GM12878 (cell line): ENCODE measurements at regions not wholly inside any gene's neighbourhood (a gene's known extent, or its start where the extent isn't known, plus 50 kb on each side); places are given as distances from the start of the nearest gene placed in this dataset.

Experiments
- ATAC-seq: fragments of 200-7000 bp; cut with Tn5 transposase; 3 replicates; pipeline ENCODE4 v1.9.1; 2020; ENCODE audit warnings: mild to moderate bottlenecking, moderate library complexity
- BruUV-seq: library from RNA; stranded (reverse); fragments of 400-500 nt; replicated peaks from 2 replicates; lab custom pipeline; 2021; lab: Mats Ljungman, UMichigan
- CTCF ChIA-PET: fragments of 300-600 bp; sonication (Branson Sonifier 250); formaldehyde crosslinking; extraction: SDS; loops from one replicate; lab custom pipeline; 2021; ENCODE audit warnings: inconsistent platforms; lab: Yijun Ruan, JAX
- POLR2A ChIA-PET: fragments of 350-600 bp; formaldehyde crosslinking; extraction: SDS; loops from one replicate; lab custom pipeline; 2021; ENCODE audit warnings: inconsistent platforms; lab: Charles Lee
- RAD21 ChIA-PET: fragments of 300-600 bp; sonication (Branson Sonifier 250); formaldehyde crosslinking; loops from one replicate; lab custom pipeline; 2023; ENCODE audit warnings: antibody characterized with exemption; ENCODE audit not compliant: unreplicated experiment; lab: Charles Lee
- SMC1A ChIA-PET: fragments of 300-600 bp; sonication (Branson Sonifier 250); formaldehyde crosslinking; loops from one replicate; lab custom pipeline; 2023; ENCODE audit not compliant: unreplicated experiment, uncharacterized antibody; lab: Charles Lee
- DNase-seq: peaks from one replicate; pipeline ENCODE4 v3.0.0-alpha.2; 2011; ENCODE audit warnings: low read depth, low spot score
- FAIRE-seq: peaks from 3 replicates; lab custom pipeline; 2011; peaks lifted over from hg19 to GRCh38; lab: Jason Lieb, UNC
- H2AFZ ChIP-seq: 2 replicates; pipeline ENCODE4 v1.6.0; 2011; ENCODE audit warnings: low read depth, low read length, control low read depth; ENCODE audit not compliant: control insufficient read depth
- H3K27ac ChIP-seq: 2 replicates; pipeline ENCODE4 v1.5.1; 2011; ENCODE audit warnings: control low read depth; ENCODE audit not compliant: control insufficient read depth, insufficient read depth
- H3K27me3 ChIP-seq, 2 experiments: replicated peaks in 1 of 2; 2 replicates each; pipeline versions ENCODE4 v1.6.0 to v1.6.1; 2011; ENCODE audit warnings: low read length in 1 of 2; ENCODE audit not compliant: control insufficient read depth in 2 of 2, insufficient read depth in 2 of 2
- H3K36me3 ChIP-seq, 2 experiments: 2 replicates each; pipeline ENCODE4 v1.5.1; 2011; ENCODE audit warnings: low read length in 1 of 2; ENCODE audit not compliant: control insufficient read depth in 2 of 2, insufficient read depth in 2 of 2
- H3K4me1 ChIP-seq: 2 replicates; pipeline ENCODE4 v1.6.1; 2011; ENCODE audit warnings: mild to moderate bottlenecking, low read length, moderate library complexity, mixed read lengths; ENCODE audit not compliant: control insufficient read depth, insufficient read depth
- H3K4me2 ChIP-seq: 2 replicates; pipeline ENCODE4 v1.6.0; 2011; ENCODE audit warnings: control low read depth; ENCODE audit not compliant: control insufficient read depth, insufficient read depth
- H3K4me3 ChIP-seq: fragments of 200-600 bp; sonication (generic); 2 replicates; pipeline ENCODE4 v1.5.1; 2016
- H3K79me2 ChIP-seq: 2 replicates; pipeline ENCODE4 v1.6.0; 2011; ENCODE audit warnings: low read length; ENCODE audit not compliant: control insufficient read depth, insufficient read depth
- H3K9ac ChIP-seq: 2 replicates; pipeline ENCODE4 v1.8.0; 2011; ENCODE audit warnings: low read length, control low read depth, mixed read lengths; ENCODE audit not compliant: control insufficient read depth, insufficient read depth
- H3K9me3 ChIP-seq: replicated peaks from 3 replicates; pipeline ENCODE4 v1.5.1; 2011; ENCODE audit warnings: mild to moderate bottlenecking, low read length; ENCODE audit not compliant: control insufficient read depth, insufficient read depth
- H4K20me1 ChIP-seq: 2 replicates; pipeline ENCODE4 v1.6.0; 2011; ENCODE audit not compliant: control insufficient read depth, insufficient read depth
- ASH2L ChIP-seq: fragments of 300-600, 200-600 bp; sonication (generic); IDR thresholded peaks from 2 replicates; pipeline ENCODE4 v1.6.1; 2017; ENCODE audit warnings: low read depth, mild to moderate bottlenecking, borderline replicate concordance
- BHLHE40 ChIP-seq, 2 experiments: fragments of 450-650 bp in 1 of 2; IDR thresholded peaks; 2 replicates each; pipeline ENCODE4 v1.6.1; 2011 to 2017; ENCODE audit warnings: low read depth in 2 of 2, borderline replicate concordance in 1 of 2, improper control_type of control experiment in 1 of 2, low read length in 1 of 2, mild to moderate bottlenecking in 1 of 2
- CBFB ChIP-seq: IDR thresholded peaks from 2 replicates; pipeline ENCODE4 v1.6.1; 2016; ENCODE audit warnings: antibody characterized with exemption, low read depth
- ETV6 ChIP-seq, 2 experiments: fragments of 450-650 bp in 1 of 2; IDR thresholded peaks in 1 of 2; conservative IDR thresholded peaks in 1 of 2; 2 replicates each; pipeline ENCODE4 v1.6.1; 2014; ENCODE audit warnings: antibody characterized with exemption in 1 of 2, borderline replicate concordance in 1 of 2, low read depth in 1 of 2, mild to moderate bottlenecking in 1 of 2, moderate library complexity in 1 of 2
- HDAC6 ChIP-seq: fragments of 200-600 bp; sonication (generic); IDR thresholded peaks from one replicate; pipeline ENCODE4 v1.8.0; 2017; ENCODE audit warnings: antibody characterized with exemption; ENCODE audit not compliant: unreplicated experiment
- NR2F1 ChIP-seq: fragments of 450-650 bp; conservative IDR thresholded peaks from 2 replicates; pipeline ENCODE4 v1.6.1; 2017; ENCODE audit warnings: mild to moderate bottlenecking
- RUNX3 ChIP-seq: IDR thresholded peaks from 2 replicates; pipeline ENCODE4 v1.6.1; 2012; ENCODE audit warnings: low read length, inconsistent platforms
- SMC3 ChIP-seq: IDR thresholded peaks from 2 replicates; pipeline ENCODE4 v1.6.1; 2011; ENCODE audit warnings: low read length, improper control_type of control experiment, borderline replicate concordance
- YBX1 ChIP-seq: fragments of 450-650 bp; IDR thresholded peaks from 2 replicates; pipeline ENCODE4 v1.6.1; 2016; ENCODE audit warnings: antibody characterized with exemption
- ZNF274 ChIP-seq: IDR thresholded peaks from one replicate; pipeline ENCODE4 v1.8.0; 2011; ENCODE audit not compliant: insufficient read length, insufficient read depth
- ZSCAN29 ChIP-seq: fragments of 450-650 bp; IDR thresholded peaks from 2 replicates; pipeline ENCODE4 v1.6.1; 2017; ENCODE audit warnings: mild to moderate bottlenecking, moderate library complexity
- WGBS: methylation state at CpG from one replicate; pipeline ENCODE4 v1.1.6; 2016; ENCODE audit warnings: low lambda C conversion rate; ENCODE audit not compliant: insufficient replicate concordance, insufficient coverage; ENCODE audit errors: missing lambda C conversion rate; 5-methylcytosine and 5-hydroxymethylcytosine counted together
- in situ Hi-C: fragments of 300-500 bp; cut with MboI; formaldehyde crosslinking; loops from 9 replicates; pipeline ENCODE4 v1.14.3; 2018; ENCODE audit warnings: mixed read lengths
- intact Hi-C: fragments of 100-400 bp; cut with micrococcal nuclease; formaldehyde crosslinking; loops from one replicate; pipeline ENCODE4 v1.14.2; 2022; ENCODE audit not compliant: unreplicated experiment
- TF ChIP-seq, protein P1 (sequence below): fragments of 450-650 bp; IDR thresholded peaks from 2 replicates; pipeline ENCODE4 v1.6.1; 2017; ENCODE audit warnings: mild to moderate bottlenecking, moderate library complexity
- TF ChIP-seq, protein P2 (sequence below), 3 experiments: IDR thresholded peaks in 2 of 3; conservative IDR thresholded peaks in 1 of 3; 2 replicates each; pipeline ENCODE4 v1.5.1; 2011; ENCODE audit warnings: low read depth in 3 of 3, low read length in 3 of 3, mild to moderate bottlenecking in 3 of 3, control low read depth in 2 of 3, moderate library complexity in 2 of 3, inconsistent platforms in 1 of 3, mixed read lengths in 1 of 3; ENCODE audit not compliant: control insufficient read depth in 2 of 3, insufficient read depth in 1 of 3; ENCODE audit errors: extremely low read depth in 1 of 3

GRCh38 chr16:80466024-80466987 is 74.5 kb upstream of the DYNLRB2 start:
- H3K4me3 ChIP-seq = no peak overlapping the region
- H4K20me1 ChIP-seq = no peaks in the 10 kb centered on the region
- DNase-seq = peak; percentile 34
- H2AFZ ChIP-seq = no peak overlapping the region
- H3K9me3 ChIP-seq = no peaks in the 10 kb centered on the region
- ChIA-PET RAD21 (interaction anchor here (0.6 to 1.7 kb wide), 6 partner anchors 15 to 1696 kb away, joined by 3 to 6 read pairs (median 4); no protein-coding TSS in a partner anchor), CTCF (interaction anchor here (0.6 to 2.9 kb wide), 14 partner anchors 9 to 1134 kb away, joined by 3 to 21 read pairs (median 4); no protein-coding TSS in a partner anchor), POLR2A (no interaction called here), SMC1A (interaction anchor here (0.6 to 1.3 kb wide), 7 partner anchors 9 to 469 kb away, joined by 3 to 4 read pairs (median 3); no protein-coding TSS in a partner anchor)
- no peaks in the 10 kb centered on the region; a peak in 1 of 4 replicates for H3K27me3 ChIP-seq
- no peak overlapping the region for H3K9ac ChIP-seq
- H3K27ac ChIP-seq = no peak overlapping the region
- intact Hi-C loops (loop anchor here (1.0 kb wide), 1 partner anchor 469 kb away; no protein-coding TSS in a partner anchor), in situ Hi-C loops (no loop called here)
- WGBS = 13% methylated on average over 23 of the region's 24 CpGs
- H3K36me3 ChIP-seq = no peaks in the 10 kb centered on the region
- H3K4me2 ChIP-seq = peak overlapping the region; percentile 19; the same call in 1 of the 2 replicates
- no TSS peak for BruUV-seq
- FAIRE-seq = peak; percentile 7
- no peaks in the 10 kb centered on the region for H3K79me2 ChIP-seq
- peak; percentile 93 for ATAC-seq
- H3K4me1 ChIP-seq = no peaks in the 10 kb centered on the region
- TF ChIP-seq ETV6 (conservative IDR thresholded peaks at IDR 0.05 in 1 of 2, IDR thresholded peaks at IDR 0.05 in 1 of 2; ENCODE audit: borderline replicate concordance in 1 of 2, low read depth in 1 of 2) (0 out of 4 replicates have a peak, but pooled peaks of 1 of the 2 experiments have one; percentile 3), YBX1 (no peak), CBFB (0 out of 2 replicates have a peak, but pooled peaks have one; percentile 54), ZNF274 (no peak), RUNX3 (peak; percentile 86), HDAC6 (no peak), NR2F1 (no peak), ASH2L (no peak), BHLHE40 (IDR thresholded peaks at IDR 0.05; ENCODE audit: borderline replicate concordance in 1 of 2, low read depth in 2 of 2, low read length in 1 of 2) (0 out of 4 replicates have a peak, but pooled peaks of 1 of the 2 experiments have one; percentile 39), SMC3 (peak; percentile 60), ZSCAN29 (no peak)
- TF ChIP-seq, protein P1, sequence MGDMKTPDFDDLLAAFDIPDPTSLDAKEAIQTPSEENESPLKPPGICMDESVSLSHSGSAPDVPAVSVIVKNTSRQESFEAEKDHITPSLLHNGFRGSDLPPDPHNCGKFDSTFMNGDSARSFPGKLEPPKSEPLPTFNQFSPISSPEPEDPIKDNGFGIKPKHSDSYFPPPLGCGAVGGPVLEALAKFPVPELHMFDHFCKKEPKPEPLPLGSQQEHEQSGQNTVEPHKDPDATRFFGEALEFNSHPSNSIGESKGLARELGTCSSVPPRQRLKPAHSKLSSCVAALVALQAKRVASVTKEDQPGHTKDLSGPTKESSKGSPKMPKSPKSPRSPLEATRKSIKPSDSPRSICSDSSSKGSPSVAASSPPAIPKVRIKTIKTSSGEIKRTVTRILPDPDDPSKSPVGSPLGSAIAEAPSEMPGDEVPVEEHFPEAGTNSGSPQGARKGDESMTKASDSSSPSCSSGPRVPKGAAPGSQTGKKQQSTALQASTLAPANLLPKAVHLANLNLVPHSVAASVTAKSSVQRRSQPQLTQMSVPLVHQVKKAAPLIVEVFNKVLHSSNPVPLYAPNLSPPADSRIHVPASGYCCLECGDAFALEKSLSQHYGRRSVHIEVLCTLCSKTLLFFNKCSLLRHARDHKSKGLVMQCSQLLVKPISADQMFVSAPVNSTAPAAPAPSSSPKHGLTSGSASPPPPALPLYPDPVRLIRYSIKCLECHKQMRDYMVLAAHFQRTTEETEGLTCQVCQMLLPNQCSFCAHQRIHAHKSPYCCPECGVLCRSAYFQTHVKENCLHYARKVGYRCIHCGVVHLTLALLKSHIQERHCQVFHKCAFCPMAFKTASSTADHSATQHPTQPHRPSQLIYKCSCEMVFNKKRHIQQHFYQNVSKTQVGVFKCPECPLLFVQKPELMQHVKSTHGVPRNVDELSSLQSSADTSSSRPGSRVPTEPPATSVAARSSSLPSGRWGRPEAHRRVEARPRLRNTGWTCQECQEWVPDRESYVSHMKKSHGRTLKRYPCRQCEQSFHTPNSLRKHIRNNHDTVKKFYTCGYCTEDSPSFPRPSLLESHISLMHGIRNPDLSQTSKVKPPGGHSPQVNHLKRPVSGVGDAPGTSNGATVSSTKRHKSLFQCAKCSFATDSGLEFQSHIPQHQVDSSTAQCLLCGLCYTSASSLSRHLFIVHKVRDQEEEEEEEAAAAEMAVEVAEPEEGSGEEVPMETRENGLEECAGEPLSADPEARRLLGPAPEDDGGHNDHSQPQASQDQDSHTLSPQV = no peak
- TF ChIP-seq, protein P2, sequence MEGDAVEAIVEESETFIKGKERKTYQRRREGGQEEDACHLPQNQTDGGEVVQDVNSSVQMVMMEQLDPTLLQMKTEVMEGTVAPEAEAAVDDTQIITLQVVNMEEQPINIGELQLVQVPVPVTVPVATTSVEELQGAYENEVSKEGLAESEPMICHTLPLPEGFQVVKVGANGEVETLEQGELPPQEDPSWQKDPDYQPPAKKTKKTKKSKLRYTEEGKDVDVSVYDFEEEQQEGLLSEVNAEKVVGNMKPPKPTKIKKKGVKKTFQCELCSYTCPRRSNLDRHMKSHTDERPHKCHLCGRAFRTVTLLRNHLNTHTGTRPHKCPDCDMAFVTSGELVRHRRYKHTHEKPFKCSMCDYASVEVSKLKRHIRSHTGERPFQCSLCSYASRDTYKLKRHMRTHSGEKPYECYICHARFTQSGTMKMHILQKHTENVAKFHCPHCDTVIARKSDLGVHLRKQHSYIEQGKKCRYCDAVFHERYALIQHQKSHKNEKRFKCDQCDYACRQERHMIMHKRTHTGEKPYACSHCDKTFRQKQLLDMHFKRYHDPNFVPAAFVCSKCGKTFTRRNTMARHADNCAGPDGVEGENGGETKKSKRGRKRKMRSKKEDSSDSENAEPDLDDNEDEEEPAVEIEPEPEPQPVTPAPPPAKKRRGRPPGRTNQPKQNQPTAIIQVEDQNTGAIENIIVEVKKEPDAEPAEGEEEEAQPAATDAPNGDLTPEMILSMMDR (IDR thresholded peaks at IDR 0.05 in 2 of 3, conservative IDR thresholded peaks at IDR 0.05 in 1 of 3; ENCODE audit: control insufficient read depth in 2 of 3, extremely low read depth in 1 of 3, insufficient read depth in 1 of 3, low read depth in 3 of 3, low read length in 3 of 3) = peak; percentile 73 to 82 (median 76)
